ENCODE measurements at regions not wholly inside any gene's neighbourhood (a gene's known extent, or its start where the extent isn't known, plus 50 kb on each side); places are given as distances from the start of the nearest gene placed in this dataset.

- ATAC-seq (ENCODE audit: insufficient read depth, low FRiP score) (no peak), DNase-seq (no peak)
- Histone ChIP-seq H3K4me3 (no peak overlapping the region), H3K27me3 (ENCODE audit: control insufficient read depth in 3 of 3, insufficient read depth in 3 of 3, low read length in 2 of 3) (no peaks in the 10 kb centered on the region), H3K36me3 (ENCODE audit: control insufficient read depth in 4 of 4, insufficient read depth in 4 of 4, low read length in 4 of 4) (no peaks in the 10 kb centered on the region), H3K4me1 (ENCODE audit: control insufficient read depth in 5 of 5, insufficient read depth in 5 of 5, low read length in 5 of 5) (peaks cover 0 to 6% (median 0%) of the 10 kb centered on the region in 5 donors), H3K9me3 (ENCODE audit: control insufficient read depth in 4 of 4, insufficient read depth in 3 of 4, low read length in 3 of 4) (no peaks in the 10 kb centered on the region), H3K27ac (ENCODE audit: low read depth in 1 of 2, low read length in 1 of 2) (peak overlapping the region in 1 of 2 donors; percentile 9), H3K9ac (ENCODE audit: insufficient read depth in 1 of 2, low read length in 2 of 2) (no peak overlapping the region)
- no peak for TF ChIP-seq CTCF (IDR thresholded peaks at IDR 0.05; ENCODE audit: control extremely low read depth, extremely low read depth)
- WGBS, 2 donors, result 78 to 82% methylated on average over 2 of the region's 2 CpGs
Measured at GRCh38 chr2:111640480-111640879, 243.5 kb downstream of the ANAPC1 start.

GRCh38 chr2:111642586-111643327, 241.2 kb downstream of the ANAPC1 start:
- Histone ChIP-seq H3K9me3 (ENCODE audit: control insufficient read depth in 4 of 4, insufficient read depth in 3 of 4, low read length in 3 of 4) (peaks cover 0 to 8% (median 1%) of the 10 kb centered on the region in 4 donors), H3K27ac (ENCODE audit: low read depth in 1 of 2, low read length in 1 of 2) (no peak overlapping the region), H3K9ac (ENCODE audit: insufficient read depth in 1 of 2, low read length in 2 of 2) (no peak overlapping the region), H3K4me1 (ENCODE audit: control insufficient read depth in 5 of 5, insufficient read depth in 5 of 5, low read length in 5 of 5) (peaks cover 0 to 6% (median 0%) of the 10 kb centered on the region in 5 donors), H3K4me3 (no peak overlapping the region), H3K36me3 (ENCODE audit: control insufficient read depth in 4 of 4, insufficient read depth in 4 of 4, low read length in 4 of 4) (no peaks in the 10 kb centered on the region), H3K27me3 (ENCODE audit: control insufficient read depth in 3 of 3, insufficient read depth in 3 of 3, low read length in 2 of 3) (no peaks in the 10 kb centered on the region)
- 42 to 73% methylated on average over 2 of the region's 2 CpGs for WGBS, 2 donors
- ATAC-seq (ENCODE audit: insufficient read depth, low FRiP score) (no peak), DNase-seq (no peak)
- TF ChIP-seq CTCF (IDR thresholded peaks at IDR 0.05; ENCODE audit: control extremely low read depth, extremely low read depth), result no peak

GRCh38 chr2:111643759-111644158, 240.2 kb downstream of the ANAPC1 start:
- TF ChIP-seq CTCF (IDR thresholded peaks at IDR 0.05; ENCODE audit: control extremely low read depth, extremely low read depth), result no peak
- no peak overlapping the region for H3K27ac ChIP-seq (ENCODE audit: low read depth in 1 of 2, low read length in 1 of 2)
- WGBS, 2 donors, result 94 to 95% methylated on average over 1 of the region's 1 CpG
- H3K36me3 ChIP-seq (ENCODE audit: control insufficient read depth in 4 of 4, insufficient read depth in 4 of 4, low read length in 4 of 4), result no peaks in the 10 kb centered on the region
- no peak overlapping the region for H3K9ac ChIP-seq (ENCODE audit: insufficient read depth in 1 of 2, low read length in 2 of 2)
- ATAC-seq (ENCODE audit: insufficient read depth, low FRiP score) (no peak), DNase-seq (no peak)
- H3K27me3 ChIP-seq (ENCODE audit: control insufficient read depth in 3 of 3, insufficient read depth in 3 of 3, low read length in 2 of 3), result no peaks in the 10 kb centered on the region
- peaks cover 0 to 8% (median 1%) of the 10 kb centered on the region in 4 donors for H3K9me3 ChIP-seq (ENCODE audit: control insufficient read depth in 4 of 4, insufficient read depth in 3 of 4, low read length in 3 of 4)
- peaks cover 0 to 6% (median 0%) of the 10 kb centered on the region in 5 donors for H3K4me1 ChIP-seq (ENCODE audit: control insufficient read depth in 5 of 5, insufficient read depth in 5 of 5, low read length in 5 of 5)
- H3K4me3 ChIP-seq, result no peak overlapping the region

Data from lung (tissue), 11 donors.